ENCODE measurements at regions not wholly inside any gene's neighbourhood (a gene's known extent, or its start where the extent isn't known, plus 50 kb on each side); places are given as distances from the start of the nearest gene placed in this dataset.

- Mint-ChIP-seq H3K9me3 (ENCODE audit: unreplicated experiment) (no peaks in the 10 kb centered on the region), H3K27ac (ENCODE audit: unreplicated experiment) (no peak overlapping the region), H3K4me3 (ENCODE audit: unreplicated experiment) (no peak overlapping the region), H3K4me1 (ENCODE audit: low read depth, unreplicated experiment) (peaks cover 10% of the 10 kb centered on the region), H3K27me3 (ENCODE audit: insufficient read depth, unreplicated experiment) (no peaks in the 10 kb centered on the region), H3K36me3 (ENCODE audit: insufficient read depth, unreplicated experiment) (no peaks in the 10 kb centered on the region)
- Histone ChIP-seq H3K4me3 (ENCODE audit: low read depth, low read length) (no peak overlapping the region), H3K36me3 (ENCODE audit: control insufficient read depth, insufficient read depth, low read length) (no peaks in the 10 kb centered on the region), H3K4me1 (no peaks in the 10 kb centered on the region), H3K9me3 (no peaks in the 10 kb centered on the region), H3K27me3 (replicated peaks; ENCODE audit: control insufficient read depth, insufficient read depth, low read length) (no peaks in the 10 kb centered on the region)
- POLR2A ChIA-PET = no interaction called here
- no peak for DNase-seq
- intact Hi-C loops (cut with micrococcal nuclease; ENCODE audit: unreplicated experiment) = no loop called here
- TF ChIP-seq CTCF (IDR thresholded peaks at IDR 0.05; ENCODE audit: insufficient read depth in 1 of 2, low read depth in 1 of 2, low read length in 1 of 2, severe bottlenecking in 1 of 2, unreplicated experiment in 1 of 2) = no peak
- CTCF ChIA-PET = no interaction called here
- BruUV-seq (replicated peaks) = no TSS peak
These were observed 100.9 kb upstream of the RADX start for GRCh38 chrX:106510713-106511403.
